Endometrial microvascular endothelial cells (primary cell): ENCODE measurements at regions not wholly inside any gene's neighbourhood (a gene's known extent, or its start where the extent isn't known, plus 50 kb on each side); places are given as distances from the start of the nearest gene placed in this dataset.

Experiments used
- in situ Hi-C: cut with HindIII; loops from 2 replicates; pipeline ENCODE4 v1.10.0; 2017; ENCODE audit warnings: low sequenced_read_pairs, low pct_unique_long_range_greater_than_20kb; ENCODE audit errors: inconsistent ontology term

GRCh38 chr1:222325506-222325905 is 222.4 kb downstream of the HHIPL2 start:
- in situ Hi-C loops = no loop called here

- in situ Hi-C loops = no loop called here
Measured at GRCh38 chr1:222314839-222315238, 233.1 kb downstream of the HHIPL2 start.

GRCh38 chr1:222310836-222311235 is 237.1 kb downstream of the HHIPL2 start:
- in situ Hi-C loops = no loop called here

DNA sequence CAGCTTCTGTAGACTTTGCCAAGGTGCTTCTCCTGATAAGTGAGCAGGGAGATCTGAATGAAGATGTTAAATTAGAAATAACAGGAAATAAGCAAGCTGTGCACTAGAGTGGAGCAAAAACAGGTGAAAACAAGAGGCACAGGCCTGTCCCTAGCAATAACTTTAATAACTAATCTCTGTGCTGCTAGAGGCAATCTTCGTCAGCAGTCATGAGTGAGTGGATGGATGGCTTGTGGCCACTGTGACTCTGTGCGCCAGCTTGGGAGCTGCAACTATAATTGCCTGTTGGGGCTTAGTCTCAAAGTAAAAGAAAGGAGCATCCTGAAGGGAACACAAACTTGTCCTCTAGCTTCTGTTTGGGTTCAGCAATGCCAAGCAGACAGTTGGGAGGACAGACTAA is 240.3 kb downstream of the HHIPL2 start:
- in situ Hi-C loops = no loop called here

DNA sequence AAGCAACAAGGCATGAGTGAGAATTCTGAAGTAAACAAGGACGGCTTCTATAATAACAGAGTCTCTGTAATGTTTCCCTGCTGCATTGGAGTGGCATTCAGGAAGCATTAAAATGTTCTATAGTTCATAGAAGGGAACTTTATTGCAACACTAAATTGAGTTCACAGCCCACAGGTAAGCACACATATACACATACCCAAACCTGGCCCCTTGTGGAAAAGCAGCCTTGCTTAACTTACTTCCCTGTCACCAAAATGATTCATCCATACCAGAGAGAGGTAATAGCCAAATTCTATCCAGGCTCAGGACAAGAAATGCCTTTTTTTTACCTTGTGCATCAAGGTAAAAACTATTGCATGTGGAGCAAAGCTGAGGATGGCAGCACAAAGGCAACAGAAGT is 241.4 kb downstream of the HHIPL2 start:
- in situ Hi-C loops = no loop called here

DNA sequence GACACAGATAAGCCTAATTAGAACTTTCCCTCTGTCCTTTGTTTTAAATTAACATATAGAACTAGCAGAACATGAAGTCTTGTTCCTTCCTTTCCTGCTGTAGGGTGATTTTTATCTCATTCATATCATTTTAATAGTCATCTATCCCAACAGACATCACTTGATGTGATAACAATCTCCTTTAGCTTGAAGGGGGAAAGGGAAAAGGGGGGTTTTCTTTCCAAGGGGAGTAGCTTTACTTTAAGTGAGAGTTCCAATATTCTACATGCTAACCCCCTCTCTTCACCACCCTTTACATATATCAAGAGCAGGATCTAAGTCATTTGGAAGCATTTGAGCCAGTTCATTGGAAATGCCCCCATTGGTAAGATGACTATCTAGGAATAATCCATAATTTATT is 241.9 kb downstream of the HHIPL2 start:
- in situ Hi-C loops = no loop called here

DNA sequence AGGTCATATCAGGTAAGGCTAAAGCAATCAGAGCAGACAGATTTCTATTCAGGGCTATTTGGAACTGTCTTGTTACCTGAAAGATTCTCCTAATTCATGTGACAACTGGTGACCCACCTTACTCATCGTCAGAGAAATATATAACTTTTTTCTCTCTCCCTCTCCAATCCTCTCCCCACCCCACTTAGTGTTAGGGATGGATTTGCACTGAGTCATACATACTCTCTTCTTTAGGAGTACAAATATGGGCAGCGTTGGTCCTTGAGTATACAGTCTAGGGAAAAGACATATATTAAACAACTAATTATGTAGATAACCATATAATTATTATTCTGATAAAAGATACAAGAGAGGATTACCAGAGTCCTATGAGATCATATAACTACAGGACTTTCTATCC is 246.3 kb downstream of the HHIPL2 start:
- in situ Hi-C loops = no loop called here

GRCh38 chr1:222299524-222299923 is 248.4 kb downstream of the HHIPL2 start:
- in situ Hi-C loops = no loop called here

- in situ Hi-C loops = no loop called here
Measured at GRCh38 chr1:222290866-222291265, 257.0 kb downstream of the HHIPL2 start.

- in situ Hi-C loops = no loop called here
Measured at GRCh38 chr1:222288053-222288452, 259.9 kb downstream of the HHIPL2 start.

GRCh38 chr1:222286011-222286410 is 261.9 kb downstream of the HHIPL2 start:
- in situ Hi-C loops = no loop called here

GRCh38 chr1:222285526-222285925 is 262.4 kb downstream of the HHIPL2 start:
- in situ Hi-C loops = no loop called here

DNA sequence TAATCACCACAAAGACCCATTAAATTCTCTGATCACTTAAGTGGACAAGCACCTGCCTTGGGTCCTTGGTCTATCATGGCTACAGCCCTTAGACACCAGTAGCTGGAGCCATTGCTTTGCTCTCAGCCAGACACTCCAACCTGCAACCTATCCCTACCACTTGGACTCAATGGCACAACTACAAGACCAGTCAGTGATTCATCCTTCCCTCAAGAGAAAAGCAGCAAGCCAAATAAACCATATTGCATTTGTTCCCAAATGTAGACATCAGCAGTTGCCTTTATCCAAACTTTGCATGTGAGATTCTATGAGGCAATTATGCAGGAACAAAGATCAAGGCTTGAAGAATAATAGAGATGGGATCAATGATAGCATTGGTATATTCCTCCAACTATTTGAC is 263.4 kb downstream of the HHIPL2 start:
- in situ Hi-C loops = no loop called here

DNA sequence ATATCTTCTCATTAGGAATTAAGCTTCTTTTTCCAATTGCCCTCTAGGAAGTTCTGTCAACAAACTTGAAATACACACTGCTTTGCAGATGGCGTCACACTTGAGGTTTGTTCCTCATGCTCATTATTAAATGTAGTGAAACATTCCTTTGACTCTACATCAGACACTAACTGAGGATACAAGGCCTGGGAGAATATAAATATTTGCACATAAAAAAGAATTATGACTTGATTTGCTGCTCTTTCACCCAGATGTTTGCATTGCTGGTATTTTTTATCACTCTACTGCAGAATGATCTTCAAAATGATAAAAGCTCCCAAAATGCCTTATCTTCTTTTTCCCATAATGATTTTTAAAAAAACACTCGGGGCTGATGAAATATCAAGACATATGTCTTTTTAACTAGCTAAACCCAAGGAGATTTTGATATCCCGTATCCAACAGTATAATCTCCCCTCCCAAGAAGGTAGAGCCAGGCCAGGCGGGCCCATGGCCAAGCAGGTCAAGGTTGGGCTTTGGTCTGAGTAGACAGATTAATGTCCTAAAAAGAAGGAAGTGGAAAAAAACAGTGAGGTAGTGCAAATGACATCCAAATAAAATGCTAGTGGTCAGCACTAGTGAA is 264.6 kb downstream of the HHIPL2 start:
- in situ Hi-C loops = no loop called here

DNA sequence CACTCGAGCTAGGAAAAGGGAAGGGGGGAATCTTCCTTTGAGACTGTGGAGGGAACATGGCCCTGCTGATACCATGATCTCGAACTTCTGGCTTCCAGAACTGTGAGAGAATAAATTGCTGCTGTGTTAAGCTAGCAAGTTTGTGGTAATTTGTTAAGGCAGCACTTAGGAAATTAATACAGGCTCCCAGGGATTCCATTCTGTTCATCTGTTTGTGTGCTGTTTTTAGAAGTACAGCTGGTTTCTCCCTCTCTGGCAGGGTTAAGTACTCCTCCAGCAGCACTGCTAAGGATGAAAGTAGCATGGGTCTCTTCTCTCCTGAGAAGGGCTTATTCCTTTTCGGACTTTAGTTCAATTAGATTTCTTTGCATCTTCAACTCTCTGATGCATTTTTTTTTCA is 268.3 kb downstream of the HHIPL2 start:
- in situ Hi-C loops = no loop called here

- in situ Hi-C loops = no loop called here
Measured at GRCh38 chr1:222278501-222278900, 269.4 kb downstream of the HHIPL2 start.

DNA sequence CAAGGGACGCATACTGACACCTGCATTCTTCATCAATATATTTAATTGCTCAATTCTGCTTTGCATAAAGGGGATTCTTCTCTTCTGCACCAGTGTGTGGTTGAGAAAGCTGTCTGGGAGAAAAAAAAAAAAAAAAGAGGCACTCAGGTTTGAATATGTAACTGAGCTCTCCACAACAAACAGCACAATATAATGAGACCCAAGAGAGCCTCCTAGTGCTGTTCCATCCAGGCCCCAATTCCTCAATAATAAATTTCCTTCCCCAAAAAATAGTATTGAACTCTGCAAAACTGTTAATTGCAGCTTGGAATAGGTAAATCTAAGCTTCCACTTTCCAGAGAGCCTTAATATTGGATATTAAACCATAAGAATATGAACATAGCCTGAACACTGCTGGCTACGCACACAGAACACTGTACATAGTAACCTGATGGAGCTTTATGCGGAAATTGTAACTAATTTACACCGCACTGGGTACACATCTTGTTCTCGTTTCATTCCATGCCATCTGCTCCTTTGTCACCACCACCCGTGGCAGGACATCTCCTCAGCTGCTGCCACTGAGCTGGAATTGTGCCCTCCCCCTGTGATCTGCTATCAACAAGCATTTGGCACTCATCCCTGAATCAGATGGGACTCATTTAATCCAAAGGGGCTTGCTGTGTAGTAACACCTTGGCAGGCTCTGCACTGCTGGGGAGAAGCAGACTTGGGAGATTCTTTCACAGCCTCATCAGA is 272.0 kb downstream of the HHIPL2 start:
- in situ Hi-C loops = no loop called here

DNA sequence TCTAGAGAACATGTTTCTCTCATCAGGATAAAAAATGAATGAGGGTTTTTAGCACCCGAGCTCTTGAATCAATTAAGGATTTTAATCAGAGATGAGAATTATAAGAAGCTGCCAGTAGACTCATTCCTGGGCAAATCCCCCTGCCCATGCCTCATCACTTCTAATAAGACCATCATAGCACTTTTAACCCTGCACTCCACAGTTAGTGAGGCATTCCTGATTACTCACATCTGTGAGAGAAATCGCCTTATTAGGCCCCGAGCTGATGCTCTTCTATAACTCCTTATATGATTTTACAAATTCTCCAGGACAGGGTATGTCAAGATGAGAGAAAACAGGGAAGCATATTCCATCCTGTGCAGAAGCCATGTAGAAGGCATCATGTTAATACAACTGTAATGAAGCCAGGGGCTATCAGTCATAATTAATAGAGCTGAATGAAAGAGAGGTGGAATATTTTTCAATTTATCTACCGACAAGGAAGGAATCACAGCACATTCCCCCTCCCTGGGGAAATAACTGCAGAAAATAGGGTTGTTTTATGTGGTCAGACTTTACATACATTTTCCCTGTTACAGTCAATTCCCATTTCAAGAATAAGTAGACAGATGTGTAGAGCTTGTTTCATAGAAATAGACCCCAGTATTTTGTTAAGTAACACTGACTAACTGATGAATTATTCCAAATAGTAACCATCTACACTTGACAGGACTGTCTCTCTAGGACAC is 272.7 kb downstream of the HHIPL2 start:
- in situ Hi-C loops = no loop called here

GRCh38 chr1:222266223-222267196 is 281.4 kb downstream of the HHIPL2 start:
- in situ Hi-C loops = no loop called here
